OCI-LY7 (cell line): ENCODE measurements at regions not wholly inside any gene's neighbourhood (a gene's known extent, or its start where the extent isn't known, plus 50 kb on each side); places are given as distances from the start of the nearest gene placed in this dataset.

Source experiments
- EZH2phosphoT487 ChIP-seq: fragments of 200-600 bp; sonication (generic); IDR thresholded peaks from 2 replicates; pipeline ENCODE4 v1.6.1; 2018; ENCODE audit warnings: low read depth, borderline replicate concordance, mild to moderate bottlenecking, mixed run types, antibody characterized with exemption, low read length, moderate library complexity, mixed read lengths
- TF ChIP-seq, protein P1 (sequence below): fragments of 200-600 bp; sonication (generic); conservative IDR thresholded peaks from 2 replicates; pipeline ENCODE4 v1.5.1; 2014; ENCODE audit warnings: mild to moderate bottlenecking, antibody characterized with exemption, low read length, moderate library complexity, mixed read lengths

DNA sequence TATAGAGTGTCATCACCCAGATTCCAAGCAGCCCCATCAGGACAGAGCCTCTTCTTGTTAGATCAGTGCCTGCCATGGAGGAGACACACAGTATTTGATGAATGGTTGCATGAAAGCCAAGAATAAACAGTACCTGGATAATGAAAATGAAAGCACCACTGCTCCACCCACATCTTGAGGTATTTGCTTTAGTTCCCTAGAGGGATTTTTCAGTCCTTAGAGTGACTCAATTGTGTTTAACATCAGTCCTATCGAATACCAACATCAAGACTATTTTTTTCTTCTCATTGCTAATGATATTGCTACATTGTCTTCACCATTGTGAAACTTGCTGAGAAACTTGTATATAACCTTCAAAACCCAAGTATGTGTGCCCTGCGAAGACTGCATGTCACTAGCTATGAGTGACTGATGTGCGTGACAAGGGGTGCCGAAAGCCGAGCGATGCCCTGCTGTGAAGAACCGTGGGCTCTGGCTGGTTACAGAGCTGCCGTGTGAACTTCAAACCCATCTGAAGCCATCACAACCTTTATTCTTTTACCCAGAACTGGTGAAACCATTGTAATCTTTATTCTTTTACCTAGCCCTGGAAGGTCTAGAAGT is 211.3 kb upstream of the FAT1 start:
- TF ChIP-seq, protein P1, sequence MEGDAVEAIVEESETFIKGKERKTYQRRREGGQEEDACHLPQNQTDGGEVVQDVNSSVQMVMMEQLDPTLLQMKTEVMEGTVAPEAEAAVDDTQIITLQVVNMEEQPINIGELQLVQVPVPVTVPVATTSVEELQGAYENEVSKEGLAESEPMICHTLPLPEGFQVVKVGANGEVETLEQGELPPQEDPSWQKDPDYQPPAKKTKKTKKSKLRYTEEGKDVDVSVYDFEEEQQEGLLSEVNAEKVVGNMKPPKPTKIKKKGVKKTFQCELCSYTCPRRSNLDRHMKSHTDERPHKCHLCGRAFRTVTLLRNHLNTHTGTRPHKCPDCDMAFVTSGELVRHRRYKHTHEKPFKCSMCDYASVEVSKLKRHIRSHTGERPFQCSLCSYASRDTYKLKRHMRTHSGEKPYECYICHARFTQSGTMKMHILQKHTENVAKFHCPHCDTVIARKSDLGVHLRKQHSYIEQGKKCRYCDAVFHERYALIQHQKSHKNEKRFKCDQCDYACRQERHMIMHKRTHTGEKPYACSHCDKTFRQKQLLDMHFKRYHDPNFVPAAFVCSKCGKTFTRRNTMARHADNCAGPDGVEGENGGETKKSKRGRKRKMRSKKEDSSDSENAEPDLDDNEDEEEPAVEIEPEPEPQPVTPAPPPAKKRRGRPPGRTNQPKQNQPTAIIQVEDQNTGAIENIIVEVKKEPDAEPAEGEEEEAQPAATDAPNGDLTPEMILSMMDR: no peak
- no peak for TF ChIP-seq EZH2phosphoT487
